GM10248 (cell line): ENCODE measurements at regions not wholly inside any gene's neighbourhood (a gene's known extent, or its start where the extent isn't known, plus 50 kb on each side); places are given as distances from the start of the nearest gene placed in this dataset.
"Not testable (repeated sequence)": the region's sequence is repeated elsewhere in the genome, so short reads cannot be mapped to it uniquely, and the experiment has no call there.

ENCODE experiments used
- CTCF ChIA-PET: fragments of 300-600 bp; sonication (Branson Sonifier 250); formaldehyde crosslinking; extraction: SDS; loops from one replicate; lab custom pipeline; 2021; ENCODE audit warnings: antibody characterized with exemption; lab: Yijun Ruan, JAX
- POLR2A ChIA-PET: fragments of 350-650 bp; sonication (Branson Sonifier 250); formaldehyde crosslinking; extraction: SDS; loops from one replicate; lab custom pipeline; 2020; ENCODE audit warnings: antibody characterized with exemption; lab: Yijun Ruan, JAX
- DNase-seq: peaks from one replicate; pipeline ENCODE4 v3.0.0; 2012; ENCODE audit errors: extremely low spot score
- TF ChIP-seq, protein P1 (sequence below): IDR thresholded peaks from 2 replicates; pipeline ENCODE4 v1.5.1; 2012; ENCODE audit warnings: mild to moderate bottlenecking, low read depth; ENCODE audit errors: extremely low read depth, missing control alignments, control extremely low read depth

DNA sequence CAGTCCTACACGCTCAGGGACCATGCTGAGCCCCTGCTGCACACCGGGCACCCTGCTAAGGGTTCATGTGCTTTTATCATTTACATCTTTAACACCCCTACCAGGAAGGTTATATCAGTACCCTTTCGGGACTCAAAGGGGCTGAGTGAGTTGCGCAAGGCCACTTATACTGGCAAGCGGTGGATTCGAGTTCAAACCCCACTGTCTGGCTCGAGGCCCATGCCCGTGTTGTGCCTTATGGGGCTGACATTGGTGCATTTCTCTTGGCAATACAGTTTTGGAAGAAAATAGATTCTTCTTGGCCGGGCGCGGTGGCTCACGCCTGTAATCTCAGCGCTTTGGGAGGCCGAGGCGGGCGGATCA lies 69.5 kb upstream of the MAP4K4 start:
- POLR2A ChIA-PET, result no interaction called here
- TF ChIP-seq, protein P1, sequence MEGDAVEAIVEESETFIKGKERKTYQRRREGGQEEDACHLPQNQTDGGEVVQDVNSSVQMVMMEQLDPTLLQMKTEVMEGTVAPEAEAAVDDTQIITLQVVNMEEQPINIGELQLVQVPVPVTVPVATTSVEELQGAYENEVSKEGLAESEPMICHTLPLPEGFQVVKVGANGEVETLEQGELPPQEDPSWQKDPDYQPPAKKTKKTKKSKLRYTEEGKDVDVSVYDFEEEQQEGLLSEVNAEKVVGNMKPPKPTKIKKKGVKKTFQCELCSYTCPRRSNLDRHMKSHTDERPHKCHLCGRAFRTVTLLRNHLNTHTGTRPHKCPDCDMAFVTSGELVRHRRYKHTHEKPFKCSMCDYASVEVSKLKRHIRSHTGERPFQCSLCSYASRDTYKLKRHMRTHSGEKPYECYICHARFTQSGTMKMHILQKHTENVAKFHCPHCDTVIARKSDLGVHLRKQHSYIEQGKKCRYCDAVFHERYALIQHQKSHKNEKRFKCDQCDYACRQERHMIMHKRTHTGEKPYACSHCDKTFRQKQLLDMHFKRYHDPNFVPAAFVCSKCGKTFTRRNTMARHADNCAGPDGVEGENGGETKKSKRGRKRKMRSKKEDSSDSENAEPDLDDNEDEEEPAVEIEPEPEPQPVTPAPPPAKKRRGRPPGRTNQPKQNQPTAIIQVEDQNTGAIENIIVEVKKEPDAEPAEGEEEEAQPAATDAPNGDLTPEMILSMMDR, result no peak

DNA sequence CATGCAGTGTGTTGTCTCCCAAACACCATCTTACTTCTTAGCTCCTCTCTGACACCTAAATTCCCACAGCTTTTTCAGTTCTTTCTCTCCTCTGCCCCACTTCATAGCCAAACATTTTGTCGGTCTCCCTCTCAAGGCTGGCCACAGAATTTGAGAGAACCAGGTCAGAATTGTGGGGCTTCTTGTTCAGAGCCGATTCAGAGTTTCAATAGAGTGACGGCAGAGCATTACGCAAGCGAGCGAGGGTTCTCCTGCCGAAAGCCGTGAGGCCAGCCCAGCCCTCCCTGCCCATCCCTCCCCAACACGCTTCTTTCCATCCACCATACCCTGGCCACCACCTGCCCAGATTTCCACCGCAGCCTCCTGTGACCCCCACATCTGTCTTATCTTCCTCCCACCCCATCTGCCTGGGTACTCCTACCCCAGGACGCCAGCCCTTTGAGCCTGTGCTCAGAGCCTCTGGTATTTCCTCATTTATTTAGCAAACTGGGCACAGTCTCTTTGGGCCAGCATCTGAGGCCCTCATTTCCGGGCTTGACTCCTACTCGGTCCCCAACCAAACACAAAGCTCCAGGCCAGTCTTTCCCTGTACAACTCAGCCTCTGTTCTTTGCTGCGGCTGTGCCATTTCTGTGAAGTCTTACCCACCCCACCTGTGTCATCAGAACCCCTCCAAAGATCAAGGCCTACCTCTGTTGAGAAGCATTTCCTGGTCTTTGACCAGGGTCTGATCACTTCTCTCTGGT lies 70.0 kb upstream of the MAP4K4 start:
- no peak for DNase-seq
- TF ChIP-seq, protein P1, result no peak
- ChIA-PET CTCF (interaction anchor here (1.2 kb wide), 1 partner anchor 19 kb away, joined by 3 read pairs; no protein-coding TSS in a partner anchor), POLR2A (no interaction called here)

More for the DNA sequence above, 69.5 kb upstream of the MAP4K4 start:
- DNase-seq, result no peak
- CTCF ChIA-PET, result interaction anchor here (1.2 kb wide), 1 partner anchor 19 kb away, joined by 3 read pairs; no protein-coding TSS in a partner anchor

DNA sequence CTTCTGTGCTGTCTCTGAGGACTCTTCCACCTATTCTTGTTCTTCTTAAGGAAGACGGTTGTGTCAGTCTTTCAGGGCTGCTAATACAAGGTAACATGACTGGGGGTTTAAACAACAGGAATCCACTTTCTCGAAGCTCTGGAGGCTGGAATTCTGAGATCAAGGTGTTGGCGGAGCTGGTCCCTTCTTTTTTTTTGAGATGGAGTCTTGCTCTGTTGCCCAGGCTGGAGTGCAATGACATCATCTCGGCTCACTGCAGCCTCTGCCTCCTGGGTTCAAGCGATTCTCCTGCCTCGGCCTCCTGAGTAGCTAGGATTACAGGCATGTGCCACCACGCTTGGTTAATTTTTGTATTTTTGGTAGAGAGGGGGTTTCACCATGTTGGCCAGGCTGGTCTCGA lies 71.7 kb upstream of the MAP4K4 start:
- POLR2A ChIA-PET, DNase-seq: not testable (repeated sequence)
- CTCF ChIA-PET, result interaction anchor here (1.1 kb wide), 1 partner anchor 9 kb away, joined by 4 read pairs; no protein-coding TSS in a partner anchor

DNA sequence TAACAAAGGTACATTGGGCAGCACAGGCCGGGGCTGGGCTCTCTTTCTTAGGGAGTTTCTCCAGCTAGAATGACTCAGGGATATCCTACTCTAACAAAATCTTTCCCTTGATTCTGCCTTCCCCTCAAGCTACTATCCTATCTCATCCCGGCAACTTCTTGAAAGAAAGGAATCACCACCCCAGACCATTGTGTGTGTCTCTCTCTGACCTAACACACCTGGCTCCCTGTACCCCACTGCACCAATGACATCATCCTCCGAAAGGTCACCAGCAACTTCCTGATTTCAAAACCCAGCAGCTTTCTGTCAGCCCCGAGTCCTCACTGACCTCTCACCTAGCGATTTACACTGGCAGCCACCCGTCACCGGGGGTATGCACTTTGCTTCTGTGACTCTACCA lies 72.1 kb upstream of the MAP4K4 start:
- ChIA-PET POLR2A (no interaction called here), CTCF (interaction anchor here (1.1 to 1.6 kb wide), 2 partner anchors 9 to 10 kb away, joined by 4 read pairs; no protein-coding TSS in a partner anchor)
- DNase-seq, result peak; percentile 49
- TF ChIP-seq, protein P1, result no peak

DNA sequence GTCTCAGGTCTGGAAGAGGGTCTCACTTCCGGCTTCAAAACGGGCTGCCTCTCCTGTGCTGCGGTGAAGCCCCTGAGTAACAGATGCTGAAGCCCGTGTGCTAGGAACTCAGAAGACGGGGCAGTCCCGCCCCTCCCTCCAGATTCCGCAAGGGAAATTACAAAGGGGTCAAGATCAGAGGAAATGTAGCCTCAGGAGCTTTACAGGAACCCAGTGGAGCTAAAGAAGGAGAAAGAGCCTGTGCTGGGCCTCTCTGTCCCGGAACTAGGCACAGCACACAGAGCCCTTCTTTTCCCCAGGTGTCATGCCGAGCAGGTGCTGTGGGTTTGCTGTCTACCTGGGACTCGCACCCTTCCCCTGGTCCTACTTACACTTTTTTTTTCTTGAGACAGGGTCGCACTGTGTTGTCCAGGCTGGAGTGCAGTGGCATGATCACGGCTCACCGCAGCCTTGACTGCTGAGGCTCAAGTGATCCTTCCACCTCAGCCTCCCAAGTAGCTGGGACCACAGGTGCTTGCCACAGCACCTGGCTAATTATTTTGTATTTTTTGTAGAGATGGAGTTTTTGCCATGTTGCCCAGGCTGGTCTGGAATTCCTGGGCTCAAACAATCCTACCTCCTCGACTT lies 72.7 kb upstream of the MAP4K4 start:
- TF ChIP-seq, protein P1, result no peak
- no peak for DNase-seq
- POLR2A ChIA-PET, result no interaction called here
- CTCF ChIA-PET, result interaction anchor here (1.1 to 1.6 kb wide), 2 partner anchors 8 to 9 kb away, joined by 4 read pairs; no protein-coding TSS in a partner anchor

DNA sequence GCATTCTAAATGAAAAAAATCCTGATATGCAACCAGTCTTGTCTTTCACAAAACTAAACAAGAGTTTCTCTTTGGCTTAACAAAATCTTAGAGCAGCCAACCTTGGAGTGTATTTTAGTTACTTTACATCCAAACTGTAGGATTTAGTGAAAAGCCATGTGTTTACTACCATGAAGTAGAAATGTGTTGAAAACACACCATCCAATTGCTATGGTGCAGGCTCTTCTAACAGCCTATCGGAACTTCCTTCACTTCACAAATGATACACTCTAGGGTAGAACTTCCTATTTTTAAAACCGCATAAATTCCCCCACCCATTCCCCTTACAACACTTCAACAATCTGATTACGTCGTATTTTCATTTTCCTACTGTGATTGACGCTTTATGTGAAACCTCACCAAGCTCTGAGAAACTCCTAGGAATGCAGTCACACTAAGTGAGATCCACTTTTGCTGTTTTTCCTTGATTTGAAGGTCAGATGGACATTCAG lies 74.4 kb upstream of the MAP4K4 start:
- TF ChIP-seq, protein P1, result no peak
- POLR2A ChIA-PET, result no interaction called here
- CTCF ChIA-PET, result no interaction called here

More for the DNA sequence above, 74.4 kb upstream of the MAP4K4 start:
- peak; percentile 64 for DNase-seq
